NCI-H2081 treated with DMSO at 0.1 percent for 48 hours (cell line): ENCODE measurements at regions not wholly inside any gene's neighbourhood (a gene's known extent, or its start where the extent isn't known, plus 50 kb on each side); places are given as distances from the start of the nearest gene placed in this dataset.

ENCODE experiments used
- DNase-seq: peaks from one replicate; lab custom pipeline; 2025; lab: John Stamatoyannopoulos, UW

GRCh38 chr3:118556983-118557382 is 477.7 kb downstream of the IGSF11 start:
- no peak for DNase-seq

DNA sequence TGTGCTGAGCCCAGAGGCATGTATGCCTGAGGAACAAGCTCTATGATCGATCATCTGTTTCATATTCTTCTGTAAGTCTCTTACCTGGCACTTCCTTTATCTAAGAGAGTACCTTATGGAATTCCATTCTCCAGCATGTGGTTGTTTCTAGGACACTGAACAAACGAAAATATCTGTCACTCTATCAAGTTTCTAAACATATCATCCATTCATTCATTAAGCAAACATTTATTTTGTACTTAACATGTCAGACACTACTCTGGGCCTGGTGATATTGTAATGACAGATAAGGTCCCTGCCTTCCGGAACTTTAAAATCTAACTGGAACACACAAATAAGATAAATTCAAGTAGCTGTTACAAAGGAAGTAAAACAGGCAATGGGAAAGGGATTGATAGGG is 477.1 kb downstream of the IGSF11 start:
- DNase-seq = no peak

- no peak for DNase-seq
These were observed 475.4 kb downstream of the IGSF11 start for GRCh38 chr3:118559286-118559685.

DNA sequence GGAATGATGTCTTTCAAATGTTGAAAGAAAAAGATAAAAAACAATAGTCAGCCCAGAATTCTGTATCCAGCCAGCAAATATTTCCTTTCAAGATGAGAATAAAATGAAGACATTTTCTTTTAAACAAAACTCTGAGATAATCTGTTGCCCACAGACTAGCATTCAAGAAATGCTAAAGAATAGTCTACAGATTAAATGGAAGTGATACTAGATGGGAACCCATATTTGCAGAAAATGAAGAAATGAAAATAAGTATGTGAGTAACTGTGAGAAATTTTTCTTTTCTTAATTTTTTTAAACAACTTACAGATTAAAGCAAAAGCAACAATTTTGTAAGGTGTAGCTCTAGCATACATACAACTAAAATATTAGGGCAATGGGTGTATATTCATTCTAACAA is 469.8 kb downstream of the IGSF11 start:
- DNase-seq = no peak

DNA sequence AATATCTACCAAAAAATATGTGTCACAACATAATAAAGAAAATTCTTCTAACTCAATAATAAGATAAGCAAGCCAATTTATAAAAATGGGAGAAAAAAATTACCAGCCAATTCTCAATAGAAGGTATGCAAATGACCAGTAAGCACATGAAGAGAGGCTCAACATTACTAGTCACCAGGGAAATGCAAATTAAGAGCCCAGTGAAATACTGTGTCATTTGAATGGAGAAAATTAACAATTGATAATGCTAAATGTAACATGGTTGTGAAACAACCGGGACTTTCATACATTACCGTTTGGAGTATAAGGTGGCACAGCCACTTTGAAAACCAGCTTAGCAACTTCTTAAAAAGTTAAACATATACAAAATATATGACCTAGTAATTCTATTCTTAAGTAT is 460.7 kb downstream of the IGSF11 start:
- DNase-seq = no peak

- no peak for DNase-seq
These were observed 457.4 kb downstream of the IGSF11 start for GRCh38 chr3:118577055-118577777.

DNA sequence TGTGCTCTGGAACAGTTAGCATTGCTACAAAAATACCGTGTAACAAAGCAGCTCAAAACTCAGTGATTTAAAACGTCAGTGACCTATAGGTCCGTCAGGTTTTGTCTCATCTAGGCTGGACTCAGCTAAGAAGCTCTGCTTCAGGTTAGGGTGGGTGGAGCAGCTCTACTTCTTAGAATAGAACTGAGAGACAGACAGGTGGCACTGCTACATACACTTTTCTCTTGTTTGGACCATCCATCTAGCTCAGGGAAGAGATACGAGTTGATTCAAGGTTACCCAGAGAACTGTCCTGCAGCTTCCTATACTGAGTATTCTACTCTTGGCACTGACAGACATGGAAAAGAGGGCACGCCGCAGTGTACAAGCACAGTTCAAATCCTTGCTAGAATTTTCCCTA is 456.1 kb downstream of the IGSF11 start:
- no peak for DNase-seq

- no peak for DNase-seq
These were observed 447.5 kb downstream of the IGSF11 start for GRCh38 chr3:118587037-118587741.

DNA sequence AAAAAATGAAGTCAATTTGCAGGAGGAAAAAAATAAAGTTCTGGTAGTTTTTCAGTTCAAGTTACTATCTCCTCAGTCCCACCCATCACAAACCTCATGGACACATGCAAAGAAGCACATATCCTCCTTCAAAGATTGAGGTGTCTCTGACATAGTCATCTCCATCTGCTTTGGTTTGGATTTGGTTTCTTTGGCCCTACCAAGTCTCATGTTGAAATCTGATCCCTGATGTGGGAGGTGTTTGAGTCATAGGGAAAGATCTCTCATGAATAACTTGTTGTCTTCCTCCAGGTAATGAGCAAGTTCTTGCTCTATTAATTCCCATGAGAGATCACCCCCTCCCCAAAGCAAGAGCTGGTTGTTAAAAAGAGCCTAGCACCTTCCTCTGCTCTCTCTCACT is 446.8 kb downstream of the IGSF11 start:
- DNase-seq = no peak

- DNase-seq = no peak
These were observed 441.4 kb downstream of the IGSF11 start for GRCh38 chr3:118593277-118593670.

- DNase-seq = no peak
These were observed 437.5 kb downstream of the IGSF11 start for GRCh38 chr3:118597184-118597583.

- DNase-seq = no peak
These were observed 426.5 kb downstream of the IGSF11 start for GRCh38 chr3:118607915-118608820.

DNA sequence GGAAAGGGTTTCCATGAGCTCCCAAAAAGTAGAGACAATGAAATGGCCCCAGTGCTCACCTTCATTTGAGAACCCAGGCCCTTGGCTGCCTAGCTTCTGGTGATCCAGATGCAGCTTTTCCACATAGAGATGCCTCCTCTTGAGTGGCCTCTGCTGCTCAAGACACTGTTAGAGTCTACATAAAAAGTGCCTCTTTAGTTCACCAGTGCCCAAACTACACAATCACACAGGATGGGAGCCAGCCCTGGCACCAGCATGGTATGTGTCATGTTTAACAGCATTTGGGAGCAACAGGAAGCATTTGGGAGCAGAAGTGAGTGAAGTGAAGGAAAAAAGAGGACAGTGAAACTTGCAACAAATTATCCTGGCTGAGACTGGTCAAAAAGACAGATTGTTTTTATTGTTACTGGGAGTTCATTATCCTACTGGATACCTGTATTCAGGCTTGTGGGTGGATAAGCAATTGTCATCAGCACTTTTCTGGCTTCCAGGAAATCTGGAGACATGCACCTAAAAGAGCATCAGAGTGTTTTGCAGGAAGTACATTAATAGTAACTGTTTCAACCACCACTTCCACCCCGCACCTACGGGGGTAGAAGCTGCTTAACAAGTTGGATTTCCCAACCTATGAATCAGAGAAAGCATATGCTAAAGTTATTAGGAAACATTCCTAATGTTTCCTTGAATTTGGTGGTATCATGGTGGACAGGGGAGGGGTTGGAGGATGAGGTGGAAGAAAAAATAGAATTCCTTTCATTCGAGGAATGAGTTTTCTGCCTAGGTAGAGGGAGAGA is 416.2 kb downstream of the IGSF11 start:
- DNase-seq = no peak

DNA sequence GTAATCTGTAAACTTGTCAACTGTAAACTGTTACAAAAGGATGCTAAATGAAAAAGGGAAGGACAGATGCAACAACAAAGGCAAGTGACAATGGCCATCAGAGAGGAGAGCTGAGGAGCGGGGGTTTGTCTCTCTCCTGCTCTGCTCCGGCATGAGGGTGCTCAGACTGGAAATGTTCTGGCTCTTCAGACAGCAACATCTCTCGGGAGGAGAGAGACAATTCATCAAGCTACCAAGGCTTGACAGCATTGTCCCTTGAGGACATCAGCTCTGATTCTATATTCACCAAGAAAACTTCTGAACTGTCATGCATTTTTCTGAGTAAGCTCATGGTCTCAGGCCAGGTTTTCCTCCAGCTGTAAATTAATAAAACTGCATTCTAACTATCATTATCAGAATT is 408.2 kb downstream of the IGSF11 start:
- DNase-seq = no peak

- peak; percentile 25 for DNase-seq
These were observed 405.8 kb downstream of the IGSF11 start for GRCh38 chr3:118628704-118629341.

DNA sequence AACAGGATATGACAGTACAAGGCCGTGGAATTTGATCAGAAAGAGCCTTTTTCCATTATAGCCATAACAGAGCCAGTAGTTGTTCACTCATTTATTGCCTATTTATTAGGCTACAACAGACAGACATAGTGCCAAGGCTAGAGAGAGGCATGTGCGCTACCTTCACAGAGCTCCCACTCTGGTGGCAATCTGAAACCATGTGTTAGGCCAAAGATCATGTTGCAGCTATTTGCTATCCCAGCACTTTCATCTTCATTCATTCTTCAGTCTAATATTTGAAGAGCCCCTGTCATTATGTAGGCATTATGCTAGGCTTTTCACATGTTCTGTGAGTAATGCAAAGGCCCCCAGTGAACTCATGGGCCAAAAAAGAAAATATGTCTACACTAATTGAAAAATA is 404.8 kb downstream of the IGSF11 start:
- DNase-seq = no peak

DNA sequence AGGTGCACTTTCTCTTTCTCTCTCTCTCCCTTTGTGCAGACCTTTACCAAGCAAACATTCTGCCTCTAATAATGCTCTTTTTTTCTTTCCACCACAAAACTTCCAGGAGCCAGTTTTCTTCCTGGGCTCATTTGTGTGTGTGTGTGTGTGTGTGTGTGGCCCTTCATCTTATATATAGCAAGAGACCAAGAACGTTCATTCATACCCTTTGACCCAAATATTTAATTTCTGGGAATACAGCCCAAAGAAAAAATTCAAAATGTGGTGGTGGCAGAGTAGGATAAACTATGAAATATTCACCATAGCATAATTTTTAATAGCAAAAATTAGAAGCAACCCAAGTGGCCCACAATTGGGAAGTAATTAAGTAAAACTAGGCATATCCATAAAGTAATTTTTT is 398.9 kb downstream of the IGSF11 start:
- DNase-seq = no peak

DNA sequence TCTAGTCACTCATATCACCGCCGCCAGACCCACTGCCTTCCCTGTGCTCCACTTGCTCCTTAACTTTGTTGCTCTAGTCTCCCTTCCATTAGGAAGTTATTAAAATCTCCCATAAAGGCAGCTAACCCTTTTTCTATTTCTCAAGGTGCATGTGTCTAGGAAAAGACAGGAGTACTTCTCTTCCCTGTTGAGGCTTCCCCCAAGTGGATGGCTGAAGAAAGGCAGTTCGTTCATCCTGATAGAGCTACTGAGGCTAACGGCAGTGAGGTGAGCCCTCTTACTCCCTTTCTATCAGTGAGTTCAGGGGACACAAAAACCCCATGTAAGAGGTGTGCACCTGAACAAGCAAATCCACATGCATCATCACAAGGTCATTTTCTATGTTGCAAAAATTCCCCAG is 397.8 kb downstream of the IGSF11 start:
- DNase-seq = no peak

GRCh38 chr3:118637846-118638245 is 396.8 kb downstream of the IGSF11 start:
- no peak for DNase-seq

DNA sequence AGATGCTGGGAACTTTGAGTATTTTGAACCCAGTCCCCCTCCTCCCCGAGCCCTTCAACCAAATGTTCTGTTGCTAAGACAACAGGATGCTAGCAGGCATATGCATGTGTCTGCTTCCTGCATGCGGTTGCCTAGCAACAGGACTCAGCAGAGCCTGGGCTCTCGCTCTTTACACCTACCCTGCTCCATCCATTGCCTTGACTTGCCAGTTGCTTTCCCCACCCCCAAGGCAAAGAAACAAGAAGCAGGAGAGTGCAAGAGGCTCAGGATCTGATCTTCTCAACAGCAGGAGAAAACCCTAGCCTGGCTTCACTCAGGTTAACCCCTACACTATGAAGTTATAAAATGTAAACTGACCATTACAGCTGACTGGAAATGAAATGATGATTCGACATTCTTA is 393.0 kb downstream of the IGSF11 start:
- DNase-seq = no peak

DNA sequence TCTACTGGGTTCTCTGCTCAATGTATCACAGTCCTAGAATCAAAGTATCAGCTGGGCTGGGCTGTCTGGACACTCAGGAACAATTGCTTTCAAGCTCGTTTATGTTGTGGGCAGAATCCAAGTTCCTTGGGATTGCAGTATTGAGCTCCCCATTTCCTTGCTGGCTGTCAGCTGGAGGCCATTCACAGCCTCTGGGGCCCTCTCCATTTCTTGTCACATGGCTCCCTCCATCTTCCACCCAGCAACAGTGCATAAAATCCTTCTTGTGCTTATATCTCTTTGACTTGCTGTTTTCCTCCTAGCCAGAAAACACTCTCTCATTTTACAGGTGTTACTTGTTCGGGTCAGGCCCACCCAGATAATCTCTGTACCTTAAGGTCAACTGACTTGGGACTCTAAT is 363.5 kb downstream of the IGSF11 start:
- DNase-seq = no peak
